Aorta (tissue), 5 donors: ENCODE measurements at regions not wholly inside any gene's neighbourhood (a gene's known extent, or its start where the extent isn't known, plus 50 kb on each side); places are given as distances from the start of the nearest gene placed in this dataset.

Experiments
- ATAC-seq: fragments of 200-7000 bp; cut with Tn5 transposase; one replicate; pipeline ENCODE4 v1.9.1; 2022; ENCODE audit warnings: moderate library complexity; ENCODE audit not compliant: low FRiP score
- DNase-seq, 2 donors: peaks; one replicate each; pipeline ENCODE4 v3.0.0-alpha.2; 2020
- H3K27ac ChIP-seq, 2 donors: one replicate each; pipeline ENCODE4 v1.5.1; 2013; ENCODE audit warnings: low read length in 2 of 2, mild to moderate bottlenecking in 2 of 2, moderate library complexity in 2 of 2, control low read depth in 1 of 2, inconsistent platforms in 1 of 2, low read depth in 1 of 2
- H3K27me3 ChIP-seq, 2 donors: one replicate each; pipeline ENCODE4 v1.6.1; 2013; ENCODE audit warnings: control low read depth in 1 of 2, low read length in 1 of 2, mild to moderate bottlenecking in 1 of 2, moderate library complexity in 1 of 2; ENCODE audit not compliant: insufficient read depth in 2 of 2, control insufficient read depth in 1 of 2
- H3K36me3 ChIP-seq, 2 donors: one replicate each; pipeline ENCODE4 v1.6.1; 2013; ENCODE audit warnings: control low read depth in 1 of 2, low read length in 1 of 2, mild to moderate bottlenecking in 1 of 2; ENCODE audit not compliant: insufficient read depth in 2 of 2, control insufficient read depth in 1 of 2
- H3K4me1 ChIP-seq, 2 donors: one replicate each; pipeline ENCODE4 v1.6.1; 2013; ENCODE audit warnings: low read length in 2 of 2, control low read depth in 1 of 2, mild to moderate bottlenecking in 1 of 2, moderate library complexity in 1 of 2; ENCODE audit not compliant: insufficient read depth in 2 of 2, control insufficient read depth in 1 of 2
- H3K4me3 ChIP-seq, 2 donors: one replicate each; pipeline ENCODE4 v1.5.1; 2013; ENCODE audit warnings: low read length in 2 of 2, control low read depth in 1 of 2, mild to moderate bottlenecking in 1 of 2
- H3K9me3 ChIP-seq: one replicate; pipeline ENCODE4 v1.6.1; 2013; ENCODE audit warnings: mild to moderate bottlenecking, low read length; ENCODE audit not compliant: control insufficient read depth
- WGBS, 2 donors: extraction: QIAGEN DNeasy Blood & Tissue Kit; methylation state at CpG; one replicate each; pipeline ENCODE4 v1.1.7; 2013; 5-methylcytosine and 5-hydroxymethylcytosine counted together
- intact Hi-C, 2 donors: fragments of 100-400 bp; cut with DNase I; formaldehyde crosslinking; loops; one replicate each; pipeline versions ENCODE4 v1.14.2 to v1.15.0; 2022
- donor health status: healthy with polysubstance abuse.
- donor health status: Bipolar disorder and iron deficiency.
- donor health status: DM: no; HTN: no; CAD: no.
- donor health status: DM: no; HTN: no; CAD: no.
- donor health status: DM: yes; HTN: yes; CAD: no.

- intact Hi-C loops = no loop called here
- DNase-seq (no peak), ATAC-seq (no peak)
- Histone ChIP-seq H3K4me1 (peaks cover 0 to 2% of the 10 kb centered on the region in 2 donors), H3K4me3 (no peak overlapping the region), H3K9me3 (no peaks in the 10 kb centered on the region), H3K36me3 (no peaks in the 10 kb centered on the region), H3K27me3 (no peaks in the 10 kb centered on the region), H3K27ac (no peak overlapping the region)
Observed at GRCh38 chr11:81422402-81422801, 1311.3 kb downstream of the FAM181B start.

- Histone ChIP-seq H3K4me3 (no peak overlapping the region), H3K9me3 (no peaks in the 10 kb centered on the region), H3K27me3 (no peaks in the 10 kb centered on the region), H3K27ac (no peak overlapping the region), H3K36me3 (no peaks in the 10 kb centered on the region), H3K4me1 (peaks cover 0 to 2% of the 10 kb centered on the region in 2 donors)
- intact Hi-C loops = no loop called here
- DNase-seq (no peak), ATAC-seq (no peak)
- WGBS, 2 donors = 94 to 96% methylated on average over 18 of the region's 18 CpGs
Observed at GRCh38 chr11:81421251-81421860, 1312.3 kb downstream of the FAM181B start.

DNA sequence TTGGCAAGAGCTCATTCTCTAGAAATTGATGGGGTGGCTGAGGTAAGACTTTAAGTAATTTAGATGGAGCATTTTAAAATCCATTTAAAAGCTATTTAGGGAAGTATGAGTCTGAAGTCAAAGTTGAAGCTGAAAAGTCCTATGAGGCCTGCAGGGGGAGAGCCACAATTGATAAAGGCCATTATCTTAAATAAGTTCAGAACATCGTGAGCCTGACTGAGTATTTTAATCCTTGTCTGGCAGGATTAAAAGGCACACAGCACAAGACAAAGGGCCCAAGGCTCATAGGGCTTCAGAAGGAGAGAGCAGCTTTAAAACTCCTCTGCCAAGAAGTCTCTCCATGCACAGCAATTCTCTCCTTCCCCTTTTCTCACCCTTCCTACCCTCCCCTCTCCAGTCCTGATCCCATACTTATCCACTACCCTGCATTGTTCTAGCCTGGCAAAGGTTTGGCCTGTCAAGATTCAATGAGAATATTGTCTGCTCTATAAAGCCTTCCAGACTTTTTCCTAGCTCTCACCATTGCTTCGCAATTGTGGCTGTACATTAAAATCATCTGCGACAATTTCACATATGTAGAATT lies 1312.9 kb downstream of the FAM181B start:
- intact Hi-C loops = no loop called here

GRCh38 chr11:81397316-81397715 lies 1336.3 kb downstream of the FAM181B start:
- ATAC-seq = no peak
- 64 to 71% methylated on average over 2 of the region's 2 CpGs for WGBS, 2 donors
- intact Hi-C loops = no loop called here

More for the DNA sequence above, 1312.9 kb downstream of the FAM181B start:
- Histone ChIP-seq H3K27me3 (no peaks in the 10 kb centered on the region), H3K4me1 (peaks cover 0 to 2% of the 10 kb centered on the region in 2 donors), H3K9me3 (no peaks in the 10 kb centered on the region), H3K36me3 (no peaks in the 10 kb centered on the region), H3K4me3 (no peak overlapping the region), H3K27ac (no peak overlapping the region)
- 66 to 69% methylated on average over 3 of the region's 3 CpGs for WGBS, 2 donors
- DNase-seq = no peak
- ATAC-seq = no peak

GRCh38 chr11:81394311-81394710 lies 1339.4 kb downstream of the FAM181B start:
- Histone ChIP-seq H3K36me3 (no peaks in the 10 kb centered on the region), H3K4me1 (no peaks in the 10 kb centered on the region), H3K27ac (no peak overlapping the region), H3K9me3 (no peaks in the 10 kb centered on the region), H3K27me3 (no peaks in the 10 kb centered on the region), H3K4me3 (no peak overlapping the region)
- no peak for ATAC-seq
- WGBS, 2 donors = 39 to 41% methylated on average over 2 of the region's 2 CpGs
- DNase-seq = no peak
- intact Hi-C loops = no loop called here

More at GRCh38 chr11:81397316-81397715, 1336.3 kb downstream of the FAM181B start:
- no peaks in the 10 kb centered on the region for H3K27me3 ChIP-seq
- H3K4me1 ChIP-seq = no peaks in the 10 kb centered on the region
- H3K4me3 ChIP-seq = no peak overlapping the region
- no peaks in the 10 kb centered on the region for H3K9me3 ChIP-seq
- DNase-seq = no peak
- no peak overlapping the region for H3K27ac ChIP-seq
- H3K36me3 ChIP-seq = no peaks in the 10 kb centered on the region

DNA sequence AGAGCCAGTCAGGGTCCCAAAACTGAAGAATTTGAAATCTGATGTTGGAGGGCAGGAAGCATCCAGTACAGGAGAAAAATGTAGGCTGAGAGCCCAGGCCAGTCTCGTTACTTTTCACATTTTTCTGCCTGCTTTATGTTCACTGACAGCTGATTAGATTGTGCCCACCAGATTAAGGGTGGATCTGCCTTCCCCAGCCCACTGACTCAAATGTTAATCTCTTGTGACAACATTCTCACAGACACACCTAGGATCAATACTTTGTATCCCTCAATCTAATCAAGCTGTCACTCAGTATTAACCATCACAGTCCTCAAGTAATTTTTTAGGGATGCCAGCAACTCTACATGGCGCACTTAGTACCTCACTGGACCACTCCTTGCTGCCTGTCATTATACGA lies 1345.3 kb downstream of the FAM181B start:
- Histone ChIP-seq H3K27ac (no peak overlapping the region), H3K9me3 (no peaks in the 10 kb centered on the region), H3K4me3 (no peak overlapping the region), H3K4me1 (no peaks in the 10 kb centered on the region), H3K36me3 (no peaks in the 10 kb centered on the region), H3K27me3 (no peaks in the 10 kb centered on the region)
- DNase-seq (no peak), ATAC-seq (no peak)
- 59 to 61% methylated on average over 3 of the region's 3 CpGs for whole genome bisulfite sequencing, 2 donors
- intact Hi-C loops = no loop called here

GRCh38 chr11:81380395-81380794 lies 1353.3 kb downstream of the FAM181B start:
- intact Hi-C loops = no loop called here
- DNase-seq (no peak), ATAC-seq (no peak)
- no peak overlapping the region for H3K27ac ChIP-seq
- H3K9me3 ChIP-seq = no peaks in the 10 kb centered on the region
- no peaks in the 10 kb centered on the region for H3K27me3 ChIP-seq
- no peak overlapping the region for H3K4me3 ChIP-seq
- no peaks in the 10 kb centered on the region for H3K4me1 ChIP-seq
- 71 to 79% methylated on average over 1 of the region's 1 CpG for WGBS, 2 donors
- no peaks in the 10 kb centered on the region for H3K36me3 ChIP-seq

GRCh38 chr11:81377418-81377817 lies 1356.2 kb downstream of the FAM181B start:
- no peaks in the 10 kb centered on the region for H3K27me3 ChIP-seq
- no peak for DNase-seq
- H3K36me3 ChIP-seq = no peaks in the 10 kb centered on the region
- ATAC-seq = no peak
- no peaks in the 10 kb centered on the region for H3K9me3 ChIP-seq
- H3K4me1 ChIP-seq = no peaks in the 10 kb centered on the region
- WGBS, 2 donors = 78 to 84% methylated on average over 2 of the region's 2 CpGs
- H3K4me3 ChIP-seq = no peak overlapping the region
- H3K27ac ChIP-seq = no peak overlapping the region
- intact Hi-C loops = no loop called here

DNA sequence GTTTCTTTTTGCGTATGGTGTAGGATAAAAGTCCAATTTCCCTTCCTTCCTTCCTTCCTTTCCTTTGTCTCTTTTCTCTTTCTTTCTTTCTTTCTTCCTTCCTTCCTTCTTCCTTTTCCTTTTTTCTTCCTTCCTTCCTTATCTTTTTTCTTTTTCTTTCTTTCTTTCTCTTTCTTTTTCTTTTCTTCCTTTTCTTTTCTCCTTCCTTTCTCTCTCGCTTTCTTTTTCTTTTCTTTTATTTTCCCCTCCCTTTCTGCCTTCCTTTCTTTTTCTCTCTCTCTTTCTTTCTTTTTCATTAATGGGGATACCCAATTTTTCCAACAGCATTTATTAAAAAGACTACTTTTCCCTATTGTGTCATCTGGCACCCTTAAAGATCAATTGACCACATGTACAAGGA lies 1359.7 kb downstream of the FAM181B start:
- no peaks in the 10 kb centered on the region for H3K9me3 ChIP-seq
- no peak overlapping the region for H3K4me3 ChIP-seq
- intact Hi-C loops = no loop called here
- WGBS, 2 donors = 89 to 98% methylated on average over 2 of the region's 2 CpGs
- no peak overlapping the region for H3K27ac ChIP-seq
- no peaks in the 10 kb centered on the region for H3K4me1 ChIP-seq
- no peak for DNase-seq
- no peaks in the 10 kb centered on the region for H3K27me3 ChIP-seq
- H3K36me3 ChIP-seq = no peaks in the 10 kb centered on the region
- no peak for ATAC-seq
